OCI-LY1 (cell line): ENCODE measurements at regions not wholly inside any gene's neighbourhood (a gene's known extent, or its start where the extent isn't known, plus 50 kb on each side); places are given as distances from the start of the nearest gene placed in this dataset.

Source experiments
- H2AFZ ChIP-seq: fragments of 200-600 bp; sonication (generic), shearing (Covaris generic); 2 replicates; pipeline ENCODE4 v1.6.0; 2014; ENCODE audit warnings: antibody characterized with exemption, mild to moderate bottlenecking, low read length
- H3F3A ChIP-seq: fragments of 200-600 bp; sonication (generic), shearing (Covaris generic); 2 replicates; pipeline ENCODE4 v1.6.0; 2014; ENCODE audit warnings: mild to moderate bottlenecking, antibody characterized with exemption, low read length, moderate library complexity; ENCODE audit not compliant: insufficient read depth
- H3K27ac ChIP-seq: fragments of 200-600 bp; sonication (generic); 2 replicates; pipeline ENCODE4 v1.5.1; 2014; ENCODE audit warnings: low read length, mixed run types, mild to moderate bottlenecking, low read depth; ENCODE audit not compliant: poor library complexity, severe bottlenecking
- H3K27me3 ChIP-seq: fragments of 200-600 bp; sonication (generic); 2 replicates; pipeline ENCODE4 v1.6.0; 2014; ENCODE audit warnings: antibody characterized with exemption, mild to moderate bottlenecking, low read length, moderate library complexity; ENCODE audit not compliant: insufficient read depth
- H3K36me3 ChIP-seq: fragments of 200-600 bp; sonication (generic); 2 replicates; pipeline ENCODE4 v1.6.1; 2014; ENCODE audit warnings: mild to moderate bottlenecking, antibody characterized with exemption, low read length, moderate library complexity, mixed read lengths; ENCODE audit not compliant: insufficient read depth
- H3K4me1 ChIP-seq: fragments of 200-600 bp; sonication (generic); 2 replicates; pipeline ENCODE4 v1.5.1; 2014; ENCODE audit warnings: mild to moderate bottlenecking, low read length, moderate library complexity; ENCODE audit not compliant: insufficient read depth, severe bottlenecking
- H3K4me2 ChIP-seq: fragments of 200-600 bp; sonication (generic), shearing (Covaris generic); 2 replicates; pipeline ENCODE4 v1.6.1; 2014; ENCODE audit warnings: low read length
- H3K4me3 ChIP-seq: fragments of 200-600 bp; sonication (generic); 2 replicates; pipeline ENCODE4 v1.5.1; 2014; ENCODE audit warnings: low read length, low read depth, mild to moderate bottlenecking, mixed read lengths; ENCODE audit not compliant: poor library complexity, severe bottlenecking
- H3K79me2 ChIP-seq: fragments of 200-600 bp; shearing (Covaris generic); 2 replicates; pipeline ENCODE4 v1.6.1; 2016; ENCODE audit warnings: mixed run types, low read length, mixed read lengths; ENCODE audit not compliant: insufficient read depth
- H3K9ac ChIP-seq: fragments of 200-600 bp; sonication (generic), shearing (Covaris generic); 2 replicates; pipeline ENCODE4 v1.6.1; 2014; ENCODE audit warnings: mild to moderate bottlenecking, low read length, mixed read lengths
- H3K9me2 ChIP-seq: fragments of 200-600 bp; sonication (generic), shearing (Covaris generic); 2 replicates; pipeline ENCODE4 v1.6.1; 2014; ENCODE audit warnings: low read depth, mild to moderate bottlenecking, low read length, mixed read lengths
- H3K9me3 ChIP-seq: fragments of 200-600 bp; shearing (Covaris generic); 2 replicates; pipeline ENCODE4 v1.6.1; 2014; ENCODE audit warnings: low read length, mixed read lengths
- H4K20me1 ChIP-seq: fragments of 200-600 bp; sonication (generic), shearing (Covaris generic); 2 replicates; pipeline ENCODE4 v1.6.0; 2016; ENCODE audit warnings: mild to moderate bottlenecking, low read length; ENCODE audit not compliant: insufficient read depth
- EZH2 ChIP-seq: fragments of 200-600 bp; sonication (generic), shearing (Covaris generic); IDR thresholded peaks from 2 replicates; pipeline ENCODE4 v1.8.0; 2017; ENCODE audit warnings: borderline replicate concordance, mixed run types, mild to moderate bottlenecking, antibody characterized with exemption, low read length, moderate library complexity, mixed read lengths
- TF ChIP-seq, protein P1 (sequence below): fragments of 200-600 bp; sonication (generic), shearing (Covaris generic); IDR thresholded peaks from 2 replicates; pipeline ENCODE4 v1.5.1; 2017; ENCODE audit warnings: mild to moderate bottlenecking, antibody characterized with exemption, low read length, moderate library complexity, mixed read lengths

DNA sequence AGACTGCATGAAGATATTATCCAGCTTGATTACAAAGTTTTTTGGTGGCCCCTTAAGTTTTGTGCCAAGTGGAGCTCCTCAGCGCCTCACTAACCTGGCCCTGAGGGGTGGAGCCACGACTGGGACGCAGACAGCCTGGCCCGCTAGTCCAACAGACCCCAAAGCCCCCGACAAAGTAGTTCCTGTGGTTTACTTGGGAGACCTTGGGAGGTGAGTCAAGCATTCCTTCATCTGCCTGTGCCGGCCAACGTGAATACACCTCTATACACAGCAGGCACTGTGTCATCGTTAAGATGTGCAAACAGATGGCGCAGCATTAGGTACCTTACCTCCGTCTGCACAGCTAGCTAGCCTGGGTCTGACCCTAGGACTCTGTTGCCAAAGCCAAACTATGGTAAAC is 55.0 kb upstream of the LAMA1 start:
- Histone ChIP-seq H3K27ac (no peak overlapping the region), H3K4me3 (no peak overlapping the region), H3K9me2 (no peaks in the 10 kb centered on the region), H3K9me3 (no peaks in the 10 kb centered on the region), H3K79me2 (no peaks in the 10 kb centered on the region), H3K36me3 (no peaks in the 10 kb centered on the region), H3K4me1 (no peaks in the 10 kb centered on the region), H3F3A (no peaks in the 10 kb centered on the region), H4K20me1 (no peaks in the 10 kb centered on the region), H3K4me2 (no peak overlapping the region), H2AFZ (no peak overlapping the region), H3K27me3 (no peaks in the 10 kb centered on the region), H3K9ac (no peak overlapping the region)
- TF ChIP-seq, protein P1, sequence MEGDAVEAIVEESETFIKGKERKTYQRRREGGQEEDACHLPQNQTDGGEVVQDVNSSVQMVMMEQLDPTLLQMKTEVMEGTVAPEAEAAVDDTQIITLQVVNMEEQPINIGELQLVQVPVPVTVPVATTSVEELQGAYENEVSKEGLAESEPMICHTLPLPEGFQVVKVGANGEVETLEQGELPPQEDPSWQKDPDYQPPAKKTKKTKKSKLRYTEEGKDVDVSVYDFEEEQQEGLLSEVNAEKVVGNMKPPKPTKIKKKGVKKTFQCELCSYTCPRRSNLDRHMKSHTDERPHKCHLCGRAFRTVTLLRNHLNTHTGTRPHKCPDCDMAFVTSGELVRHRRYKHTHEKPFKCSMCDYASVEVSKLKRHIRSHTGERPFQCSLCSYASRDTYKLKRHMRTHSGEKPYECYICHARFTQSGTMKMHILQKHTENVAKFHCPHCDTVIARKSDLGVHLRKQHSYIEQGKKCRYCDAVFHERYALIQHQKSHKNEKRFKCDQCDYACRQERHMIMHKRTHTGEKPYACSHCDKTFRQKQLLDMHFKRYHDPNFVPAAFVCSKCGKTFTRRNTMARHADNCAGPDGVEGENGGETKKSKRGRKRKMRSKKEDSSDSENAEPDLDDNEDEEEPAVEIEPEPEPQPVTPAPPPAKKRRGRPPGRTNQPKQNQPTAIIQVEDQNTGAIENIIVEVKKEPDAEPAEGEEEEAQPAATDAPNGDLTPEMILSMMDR: no peak
- no peak for TF ChIP-seq EZH2

DNA sequence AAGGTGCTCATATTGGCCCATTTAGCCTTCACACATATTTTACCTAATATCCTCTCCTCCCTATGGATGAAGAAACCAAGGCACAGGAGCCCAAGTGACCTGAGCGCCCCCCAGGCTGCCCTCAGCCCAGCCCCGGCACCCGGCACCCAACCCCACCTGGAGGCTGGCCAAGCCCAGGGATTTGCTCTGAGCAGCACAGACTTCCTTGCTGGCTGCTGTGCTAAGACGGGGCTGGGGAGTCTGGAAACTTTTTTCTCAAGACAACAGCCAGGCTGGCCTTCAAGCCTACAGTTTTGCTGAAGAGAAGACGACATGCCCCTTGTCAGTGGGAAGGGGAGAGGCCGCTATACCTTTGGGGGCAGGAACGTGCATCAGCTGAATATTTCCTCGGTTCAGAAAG is 52.7 kb upstream of the LAMA1 start:
- TF ChIP-seq, protein P1: no peak
- no peak for TF ChIP-seq EZH2

GRCh38 chr18:7169601-7170000 is 52.0 kb upstream of the LAMA1 start:
- Histone ChIP-seq H3K4me2 (no peak overlapping the region), H3K9ac (no peak overlapping the region), H3K9me3 (no peaks in the 10 kb centered on the region), H3K4me1 (no peaks in the 10 kb centered on the region), H3K79me2 (no peaks in the 10 kb centered on the region), H3K9me2 (no peaks in the 10 kb centered on the region), H4K20me1 (no peaks in the 10 kb centered on the region), H3K27me3 (no peaks in the 10 kb centered on the region), H3K27ac (no peak overlapping the region), H2AFZ (no peak overlapping the region), H3F3A (no peaks in the 10 kb centered on the region), H3K36me3 (no peaks in the 10 kb centered on the region), H3K4me3 (no peak overlapping the region)
- TF ChIP-seq EZH2: no peak

More for the DNA sequence above, 52.7 kb upstream of the LAMA1 start:
- H3F3A ChIP-seq: no peaks in the 10 kb centered on the region
- H3K4me3 ChIP-seq: no peak overlapping the region
- no peaks in the 10 kb centered on the region for H3K4me1 ChIP-seq
- no peak overlapping the region for H2AFZ ChIP-seq
- no peak overlapping the region for H3K4me2 ChIP-seq
- no peaks in the 10 kb centered on the region for H3K9me3 ChIP-seq
- no peaks in the 10 kb centered on the region for H3K27me3 ChIP-seq
- no peaks in the 10 kb centered on the region for H4K20me1 ChIP-seq
- no peak overlapping the region for H3K9ac ChIP-seq
- no peak overlapping the region for H3K27ac ChIP-seq
- H3K9me2 ChIP-seq: no peaks in the 10 kb centered on the region
- H3K79me2 ChIP-seq: no peaks in the 10 kb centered on the region
- H3K36me3 ChIP-seq: no peaks in the 10 kb centered on the region

GRCh38 chr18:7168408-7168807 is 50.8 kb upstream of the LAMA1 start:
- Histone ChIP-seq H3F3A (no peaks in the 10 kb centered on the region), H3K9ac (no peak overlapping the region), H3K4me1 (no peaks in the 10 kb centered on the region), H3K9me3 (no peaks in the 10 kb centered on the region), H3K27me3 (no peaks in the 10 kb centered on the region), H2AFZ (no peak overlapping the region), H3K4me3 (no peak overlapping the region), H4K20me1 (no peaks in the 10 kb centered on the region), H3K79me2 (no peaks in the 10 kb centered on the region), H3K9me2 (no peaks in the 10 kb centered on the region), H3K4me2 (no peak overlapping the region), H3K36me3 (no peaks in the 10 kb centered on the region), H3K27ac (no peak overlapping the region)
- TF ChIP-seq, protein P1: no peak
- no peak for TF ChIP-seq EZH2
